K562 (cell line): ENCODE measurements at regions not wholly inside any gene's neighbourhood (a gene's known extent, or its start where the extent isn't known, plus 50 kb on each side); places are given as distances from the start of the nearest gene placed in this dataset.
A peak's percentile ranks its signal among the peaks of the same experiment; 100 is the strongest.

Experiments used
- ATAC-seq: fragments of 200-7000 bp; cut with Tn5 transposase; 3 replicates; pipeline ENCODE4 v1.9.1; 2020; ENCODE audit warnings: moderate library complexity
- BruUV-seq: library from RNA; stranded (reverse); fragments of 400-500 nt; replicated peaks from 2 replicates; lab custom pipeline; 2021; lab: Mats Ljungman, UMichigan
- CTCF ChIA-PET: fragments of 300-600 bp; formaldehyde crosslinking; extraction: SDS; loops from one replicate; lab custom pipeline; 2021; ENCODE audit warnings: low intra/inter-chr PET ratio; lab: Yijun Ruan, JAX
- POLR2A ChIA-PET: fragments of 300-600, 350-650 bp; sonication (Branson Sonifier 250); formaldehyde crosslinking; extraction: SDS; loops from one replicate; lab custom pipeline; 2021; ENCODE audit warnings: antibody characterized with exemption, inconsistent platforms; lab: Yijun Ruan, JAX
- DNase-seq, 4 experiments: peaks; one replicate each; pipeline versions ENCODE4 v3.0.0 to v3.0.0-alpha.2; 2011 to 2018; ENCODE audit warnings: low spot score in 3 of 4, mixed read lengths in 3 of 4; ENCODE audit errors: extremely low read depth in 1 of 4
- FAIRE-seq: peaks from 2 replicates; lab custom pipeline; 2011; peaks lifted over from hg19 to GRCh38; lab: Jason Lieb, UNC
- H2AFZ ChIP-seq: 2 replicates; pipeline ENCODE4 v1.6.0; 2011; ENCODE audit warnings: low read depth, low read length, control low read depth, inconsistent platforms
- H3K27ac ChIP-seq: fragments of 200-600 bp; 3 replicates; pipeline ENCODE4 v1.8.0; 2011; ENCODE audit warnings: low read depth, mild to moderate bottlenecking, control low read depth, inconsistent platforms, low read length, moderate library complexity, mixed read lengths; ENCODE audit errors: extremely low read depth
- H3K27me3 ChIP-seq, 2 experiments: fragments of 300-600 bp in 1 of 2; 2 replicates in 1 of 2; 3 replicates in 1 of 2; pipeline versions ENCODE4 v1.6.0 to v1.8.0; 2011; ENCODE audit warnings: inconsistent platforms in 2 of 2, low read length in 2 of 2, mild to moderate bottlenecking in 1 of 2, mixed read lengths in 1 of 2, moderate library complexity in 1 of 2; ENCODE audit not compliant: control insufficient read depth in 2 of 2, insufficient read depth in 2 of 2
- H3K36me3 ChIP-seq: fragments of 300-600 bp; 3 replicates; pipeline ENCODE4 v1.8.0; 2011; ENCODE audit warnings: mild to moderate bottlenecking, low read length, inconsistent platforms; ENCODE audit not compliant: control insufficient read depth, insufficient read depth
- H3K4me1 ChIP-seq, 2 experiments: fragments of 200-600 bp in 1 of 2; replicated peaks in 1 of 2; 2 replicates in 1 of 2; 3 replicates in 1 of 2; pipeline versions ENCODE4 v1.5.1 to v1.8.0; 2011; ENCODE audit warnings: inconsistent platforms in 2 of 2, low read length in 2 of 2, mild to moderate bottlenecking in 1 of 2, mixed read lengths in 1 of 2, moderate library complexity in 1 of 2; ENCODE audit not compliant: control insufficient read depth in 2 of 2, insufficient read depth in 2 of 2
- H3K4me2 ChIP-seq: 2 replicates; pipeline ENCODE4 v1.6.1; 2011; ENCODE audit warnings: low read length, control low read depth, inconsistent platforms, mixed read lengths; ENCODE audit not compliant: insufficient read depth
- H3K4me3 ChIP-seq: fragments of 200-600 bp; sonication (generic), shearing (Covaris generic); 2 replicates; pipeline ENCODE4 v1.5.1; 2016; ENCODE audit warnings: control low read depth, inconsistent platforms
- H3K79me2 ChIP-seq: fragments of 200-600 bp; 3 replicates; pipeline ENCODE4 v1.8.0; 2011; ENCODE audit warnings: low read length, inconsistent platforms; ENCODE audit not compliant: control insufficient read depth, insufficient read depth
- H3K9ac ChIP-seq, 2 experiments: 2 replicates each; pipeline versions ENCODE4 v1.6.0 to v1.6.1; 2011; ENCODE audit warnings: low read depth in 2 of 2, low read length in 2 of 2, control low read depth in 1 of 2, inconsistent platforms in 1 of 2, mild to moderate bottlenecking in 1 of 2, mixed read lengths in 1 of 2; ENCODE audit not compliant: insufficient read depth in 1 of 2
- H3K9me1 ChIP-seq: one replicate; pipeline ENCODE4 v1.6.0; 2011; ENCODE audit warnings: inconsistent platforms, mild to moderate bottlenecking, low read length, moderate library complexity; ENCODE audit not compliant: control insufficient read depth, insufficient read depth
- H3K9me3 ChIP-seq: replicated peaks from 2 replicates; pipeline ENCODE4 v1.5.1; 2011; ENCODE audit warnings: low read depth, low read length, inconsistent platforms; ENCODE audit not compliant: control insufficient read depth, insufficient read depth
- H4K20me1 ChIP-seq: replicated peaks from 2 replicates; pipeline ENCODE4 v1.6.1; 2011; ENCODE audit warnings: low read length, inconsistent platforms, mixed read lengths; ENCODE audit not compliant: control insufficient read depth, insufficient read depth
- KLF6 ChIP-seq: fragments of 250-450 bp; sonication (Bioruptor Pico); IDR thresholded peaks from 2 replicates; pipeline ENCODE4 v1.4.0; 2020; ENCODE audit warnings: mild to moderate bottlenecking, moderate library complexity, borderline replicate concordance
- NCOA4 ChIP-seq: fragments of 450-650 bp; IDR thresholded peaks from 2 replicates; pipeline ENCODE4 v1.6.1; 2018; ENCODE audit warnings: mild to moderate bottlenecking; ENCODE audit not compliant: partially characterized antibody
- RAD21 ChIP-seq, 2 experiments: fragments of 250-450 bp in 1 of 2; fragments of 450-650 bp in 1 of 2; sonication (Bioruptor Pico) in 1 of 2; formaldehyde crosslinking in 1 of 2; IDR thresholded peaks in 1 of 2; conservative IDR thresholded peaks in 1 of 2; 2 replicates each; pipeline versions ENCODE4 v1.4.0 to v1.8.0; 2020 to 2022; ENCODE audit warnings: mild to moderate bottlenecking in 2 of 2, moderate library complexity in 1 of 2
- ZNF445 ChIP-seq: fragments of 250-450 bp; sonication (Bioruptor Pico); IDR thresholded peaks from 2 replicates; pipeline ENCODE4 v1.4.0; 2020; ENCODE audit warnings: low read depth, mild to moderate bottlenecking, moderate library complexity
- whole genome bisulfite sequencing: fragments of 100-300 bp; shearing (Covaris generic); methylation state at CpG from one replicate; pipeline ENCODE4 v1.1.6; 2016; ENCODE audit warnings: low coverage, mixed read lengths; ENCODE audit not compliant: insufficient coverage; ENCODE audit errors: missing lambda C conversion rate; 5-methylcytosine and 5-hydroxymethylcytosine counted together
- in situ Hi-C: fragments of 300-500 bp; cut with MboI; formaldehyde crosslinking; loops from 4 replicates; pipeline ENCODE4 v1.15.0; 2018; ENCODE audit warnings: inconsistent platforms, mixed read lengths
- intact Hi-C: fragments of 100-400 bp; cut with micrococcal nuclease; formaldehyde crosslinking; loops from 2 replicates; pipeline ENCODE4 v1.14.2; 2022
- TF ChIP-seq, protein P1 (sequence below): fragments of 450-650 bp; IDR thresholded peaks from 2 replicates; pipeline ENCODE4 v1.6.1; 2018; ENCODE audit not compliant: partially characterized antibody
- TF ChIP-seq, protein P2 (sequence below): fragments of 450-650 bp; formaldehyde crosslinking; IDR thresholded peaks from 2 replicates; pipeline ENCODE4 v1.4.0; 2020; ENCODE audit warnings: mild to moderate bottlenecking, moderate library complexity
- TF ChIP-seq, protein P3 (sequence below), 3 experiments: IDR thresholded peaks in 2 of 3; conservative IDR thresholded peaks in 1 of 3; 2 replicates each; pipeline ENCODE4 v1.5.1; 2011 to 2012; ENCODE audit warnings: low read length in 3 of 3, mild to moderate bottlenecking in 3 of 3, control low read depth in 2 of 3, improper control_type of control experiment in 1 of 3, inconsistent platforms in 1 of 3, low read depth in 1 of 3, mixed read lengths in 1 of 3, moderate library complexity in 1 of 3; ENCODE audit not compliant: insufficient read depth in 2 of 3

DNA sequence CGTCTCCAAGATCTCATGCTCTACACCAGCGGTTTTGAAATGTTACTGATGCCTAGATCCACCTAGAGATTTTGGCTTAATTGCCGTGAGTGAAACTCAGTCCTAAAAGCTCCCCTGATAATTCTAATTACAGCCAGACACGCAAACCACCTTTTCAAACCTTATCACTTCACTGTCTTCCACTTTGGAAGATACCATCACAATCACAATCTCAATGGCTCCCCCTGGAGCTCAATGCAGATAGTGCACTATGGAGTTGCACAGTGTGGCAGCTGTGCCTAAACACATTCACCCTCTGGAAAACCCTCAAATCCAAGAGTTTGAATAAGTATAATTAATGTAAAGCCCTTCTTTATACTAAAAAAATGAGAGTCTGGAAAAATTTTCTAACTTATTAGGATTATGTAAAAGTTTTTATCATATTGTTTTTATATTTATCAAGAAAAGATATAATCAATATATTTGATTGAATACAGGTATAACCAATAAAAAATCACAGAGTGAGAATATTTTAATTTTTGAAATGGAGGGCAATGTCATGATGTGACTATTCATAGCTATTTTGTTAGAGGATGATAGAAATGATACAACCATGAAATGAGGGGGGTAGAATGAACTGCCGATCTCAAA is 102.9 kb upstream of the SLC8A1 start:
- Histone ChIP-seq H4K20me1 (no peaks in the 10 kb centered on the region), H3K9me3 (no peaks in the 10 kb centered on the region), H2AFZ (no peak overlapping the region), H3K9ac (no peak overlapping the region), H3K27me3 (no peaks in the 10 kb centered on the region), H3K36me3 (no peaks in the 10 kb centered on the region), H3K79me2 (no peaks in the 10 kb centered on the region), H3K27ac (no peak overlapping the region), H3K9me1 (no peaks in the 10 kb centered on the region), H3K4me2 (no peak overlapping the region), H3K4me1 (no peaks in the 10 kb centered on the region), H3K4me3 (no peak overlapping the region)
- 3% methylated on average over 5 of the region's 5 CpGs for WGBS
- ChIA-PET POLR2A (no interaction called here), CTCF (no interaction called here)
- ATAC-seq = 0 out of 3 replicates have a peak, but pooled peaks have one; percentile 49
- FAIRE-seq = no peak
- DNase-seq = peak; percentile 3 to 27 (median 20)
- in situ Hi-C loops (no loop called here), intact Hi-C loops (loop anchor here (2.0 kb wide), 1 partner anchor 642 kb away; no protein-coding TSS in a partner anchor)
- BruUV-seq = no TSS peak
- TF ChIP-seq, protein P1, sequence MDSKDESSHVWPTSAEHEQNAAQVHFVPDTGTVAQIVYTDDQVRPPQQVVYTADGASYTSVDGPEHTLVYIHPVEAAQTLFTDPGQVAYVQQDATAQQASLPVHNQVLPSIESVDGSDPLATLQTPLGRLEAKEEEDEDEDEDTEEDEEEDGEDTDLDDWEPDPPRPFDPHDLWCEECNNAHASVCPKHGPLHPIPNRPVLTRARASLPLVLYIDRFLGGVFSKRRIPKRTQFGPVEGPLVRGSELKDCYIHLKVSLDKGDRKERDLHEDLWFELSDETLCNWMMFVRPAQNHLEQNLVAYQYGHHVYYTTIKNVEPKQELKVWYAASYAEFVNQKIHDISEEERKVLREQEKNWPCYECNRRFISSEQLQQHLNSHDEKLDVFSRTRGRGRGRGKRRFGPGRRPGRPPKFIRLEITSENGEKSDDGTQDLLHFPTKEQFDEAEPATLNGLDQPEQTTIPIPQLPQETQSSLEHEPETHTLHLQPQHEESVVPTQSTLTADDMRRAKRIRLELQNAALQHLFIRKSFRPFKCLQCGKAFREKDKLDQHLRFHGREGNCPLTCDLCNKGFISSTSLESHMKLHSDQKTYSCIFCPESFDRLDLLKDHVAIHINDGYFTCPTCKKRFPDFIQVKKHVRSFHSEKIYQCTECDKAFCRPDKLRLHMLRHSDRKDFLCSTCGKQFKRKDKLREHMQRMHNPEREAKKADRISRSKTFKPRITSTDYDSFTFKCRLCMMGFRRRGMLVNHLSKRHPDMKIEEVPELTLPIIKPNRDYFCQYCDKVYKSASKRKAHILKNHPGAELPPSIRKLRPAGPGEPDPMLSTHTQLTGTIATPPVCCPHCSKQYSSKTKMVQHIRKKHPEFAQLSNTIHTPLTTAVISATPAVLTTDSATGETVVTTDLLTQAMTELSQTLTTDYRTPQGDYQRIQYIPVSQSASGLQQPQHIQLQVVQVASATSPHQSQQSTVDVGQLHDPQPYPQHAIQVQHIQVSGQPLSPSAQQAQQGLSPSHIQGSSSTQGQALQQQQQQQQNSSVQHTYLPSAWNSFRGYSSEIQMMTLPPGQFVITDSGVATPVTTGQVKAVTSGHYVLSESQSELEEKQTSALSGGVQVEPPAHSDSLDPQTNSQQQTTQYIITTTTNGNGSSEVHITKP = peak; percentile 26
- TF ChIP-seq KLF6 (CRISPR knock-in tag) = no peak
- no peak for TF ChIP-seq ZNF445 (CRISPR knock-in tag)
- TF ChIP-seq RAD21 (CRISPR knock-in tag; conservative IDR thresholded peaks at IDR 0.05 in 1 of 2, IDR thresholded peaks at IDR 0.05 in 1 of 2) = peak; percentile 50 to 53
- TF ChIP-seq, protein P2, sequence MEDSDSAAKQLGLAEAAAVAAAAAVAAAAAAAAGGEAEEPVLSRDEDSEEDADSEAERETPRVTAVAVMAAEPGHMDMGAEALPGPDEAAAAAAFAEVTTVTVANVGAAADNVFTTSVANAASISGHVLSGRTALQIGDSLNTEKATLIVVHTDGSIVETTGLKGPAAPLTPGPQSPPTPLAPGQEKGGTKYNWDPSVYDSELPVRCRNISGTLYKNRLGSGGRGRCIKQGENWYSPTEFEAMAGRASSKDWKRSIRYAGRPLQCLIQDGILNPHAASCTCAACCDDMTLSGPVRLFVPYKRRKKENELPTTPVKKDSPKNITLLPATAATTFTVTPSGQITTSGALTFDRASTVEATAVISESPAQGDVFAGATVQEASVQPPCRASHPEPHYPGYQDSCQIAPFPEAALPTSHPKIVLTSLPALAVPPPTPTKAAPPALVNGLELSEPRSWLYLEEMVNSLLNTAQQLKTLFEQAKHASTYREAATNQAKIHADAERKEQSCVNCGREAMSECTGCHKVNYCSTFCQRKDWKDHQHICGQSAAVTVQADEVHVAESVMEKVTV (CRISPR knock-in tag) = 0 out of 2 replicates have a peak, but pooled peaks have one; percentile 30
- no peak for TF ChIP-seq NCOA4
- TF ChIP-seq, protein P3, sequence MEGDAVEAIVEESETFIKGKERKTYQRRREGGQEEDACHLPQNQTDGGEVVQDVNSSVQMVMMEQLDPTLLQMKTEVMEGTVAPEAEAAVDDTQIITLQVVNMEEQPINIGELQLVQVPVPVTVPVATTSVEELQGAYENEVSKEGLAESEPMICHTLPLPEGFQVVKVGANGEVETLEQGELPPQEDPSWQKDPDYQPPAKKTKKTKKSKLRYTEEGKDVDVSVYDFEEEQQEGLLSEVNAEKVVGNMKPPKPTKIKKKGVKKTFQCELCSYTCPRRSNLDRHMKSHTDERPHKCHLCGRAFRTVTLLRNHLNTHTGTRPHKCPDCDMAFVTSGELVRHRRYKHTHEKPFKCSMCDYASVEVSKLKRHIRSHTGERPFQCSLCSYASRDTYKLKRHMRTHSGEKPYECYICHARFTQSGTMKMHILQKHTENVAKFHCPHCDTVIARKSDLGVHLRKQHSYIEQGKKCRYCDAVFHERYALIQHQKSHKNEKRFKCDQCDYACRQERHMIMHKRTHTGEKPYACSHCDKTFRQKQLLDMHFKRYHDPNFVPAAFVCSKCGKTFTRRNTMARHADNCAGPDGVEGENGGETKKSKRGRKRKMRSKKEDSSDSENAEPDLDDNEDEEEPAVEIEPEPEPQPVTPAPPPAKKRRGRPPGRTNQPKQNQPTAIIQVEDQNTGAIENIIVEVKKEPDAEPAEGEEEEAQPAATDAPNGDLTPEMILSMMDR (IDR thresholded peaks at IDR 0.05 in 2 of 3, conservative IDR thresholded peaks at IDR 0.05 in 1 of 3; ENCODE audit: insufficient read depth in 2 of 3, low read depth in 1 of 3, low read length in 3 of 3) = peak in 2 of 3 experiments; percentile 18 to 45; a peak in 1 of 6 replicates
